H1 (cell line): ENCODE measurements at regions not wholly inside any gene's neighbourhood (a gene's known extent, or its start where the extent isn't known, plus 50 kb on each side); places are given as distances from the start of the nearest gene placed in this dataset.

Experiments
- CTCF ChIA-PET: fragments of 300-600 bp; sonication (Branson Sonifier 250); formaldehyde crosslinking; loops from one replicate; lab custom pipeline; 2021; ENCODE audit not compliant: partially characterized antibody; lab: Charles Lee
- POLR2A ChIA-PET: fragments of 300-600 bp; sonication (Branson Sonifier 250); formaldehyde crosslinking; loops from one replicate; lab custom pipeline; 2021; ENCODE audit warnings: inconsistent platforms; ENCODE audit not compliant: partially characterized antibody; lab: Charles Lee
- DNase-seq, 2 experiments: peaks; one replicate each; pipeline versions ENCODE4 v3.0.0 to v3.0.0-alpha.2; 2010 to 2022; ENCODE audit warnings: low spot score in 2 of 2, low read depth in 1 of 2, mixed read lengths in 1 of 2
- FAIRE-seq: peaks from 2 replicates; lab custom pipeline; 2011; peaks lifted over from hg19 to GRCh38; lab: Jason Lieb, UNC
- H2AFZ ChIP-seq: 2 replicates; pipeline ENCODE4 v1.8.1; 2012; ENCODE audit warnings: low read length, inconsistent platforms
- H2AK5ac ChIP-seq: 2 replicates; pipeline ENCODE4 v1.6.1; 2013; ENCODE audit warnings: low read depth, low read length
- H2BK120ac ChIP-seq: replicated peaks from 2 replicates; pipeline ENCODE3; 2013; ENCODE audit warnings: low read depth, low read length, inconsistent platforms
- H2BK12ac ChIP-seq: 2 replicates; pipeline ENCODE4 v1.6.1; 2013; ENCODE audit warnings: low read depth, low read length
- H2BK15ac ChIP-seq: 2 replicates; pipeline ENCODE4 v1.6.1; 2013; ENCODE audit warnings: low read length
- H2BK20ac ChIP-seq: 2 replicates; pipeline ENCODE4 v1.6.1; 2013; ENCODE audit warnings: low read length
- H2BK5ac ChIP-seq: 2 replicates; pipeline ENCODE4 v1.6.1; 2013; ENCODE audit warnings: low read depth, low read length
- H3K14ac ChIP-seq: 2 replicates; pipeline ENCODE4 v1.6.1; 2013; ENCODE audit warnings: inconsistent platforms; ENCODE audit not compliant: insufficient read length
- H3K18ac ChIP-seq: 2 replicates; pipeline ENCODE4 v1.6.1; 2013; ENCODE audit warnings: low read length; ENCODE audit errors: extremely low read depth
- H3K23ac ChIP-seq: 2 replicates; pipeline ENCODE4 v1.6.1; 2013; ENCODE audit warnings: inconsistent platforms; ENCODE audit not compliant: insufficient read length
- H3K23me2 ChIP-seq: 2 replicates; pipeline ENCODE4 v1.6.1; 2013; ENCODE audit warnings: low read depth, low read length
- H3K27ac ChIP-seq: 2 replicates; pipeline ENCODE4 v1.6.1; 2011; ENCODE audit warnings: low read depth, low read length, inconsistent platforms
- H3K27me3 ChIP-seq, 4 experiments: replicated peaks in 1 of 4; 1 replicate in 1 of 4; 2 replicates in 3 of 4; pipeline versions ENCODE4 v1.6.1 to v1.8.1; 2011 to 2013; ENCODE audit warnings: low read length in 3 of 4, mild to moderate bottlenecking in 3 of 4, inconsistent platforms in 2 of 4, mixed read lengths in 2 of 4, moderate library complexity in 1 of 4; ENCODE audit not compliant: control insufficient read depth in 3 of 4, insufficient read depth in 3 of 4; ENCODE audit errors: extremely low read depth in 1 of 4
- H3K36me3 ChIP-seq, 4 experiments: 2 replicates each; pipeline versions ENCODE4 v1.6.1 to v1.8.1; 2011 to 2013; ENCODE audit warnings: mild to moderate bottlenecking in 4 of 4, low read length in 3 of 4, moderate library complexity in 2 of 4, control low read depth in 1 of 4, inconsistent platforms in 1 of 4; ENCODE audit not compliant: insufficient read depth in 4 of 4, control insufficient read depth in 2 of 4
- H3K4ac ChIP-seq: replicated peaks from 2 replicates; pipeline ENCODE3; 2013; ENCODE audit warnings: low read length, low read depth, mixed read lengths, inconsistent platforms; ENCODE audit not compliant: insufficient read length
- H3K4me1 ChIP-seq, 4 experiments: replicated peaks in 1 of 4; 1 replicate in 1 of 4; 2 replicates in 3 of 4; pipeline versions ENCODE4 v1.6.1 to v1.8.1; 2011 to 2013; ENCODE audit warnings: low read length in 3 of 4, inconsistent platforms in 2 of 4, mixed read lengths in 1 of 4; ENCODE audit not compliant: insufficient read depth in 4 of 4, control insufficient read depth in 3 of 4
- H3K4me2 ChIP-seq, 2 experiments: 2 replicates each; pipeline versions ENCODE4 v1.6.1 to v1.8.1; 2011 to 2013; ENCODE audit warnings: low read depth in 2 of 2, low read length in 2 of 2, control low read depth in 1 of 2, inconsistent platforms in 1 of 2, mild to moderate bottlenecking in 1 of 2; ENCODE audit not compliant: insufficient read depth in 1 of 2
- H3K4me3 ChIP-seq, 4 experiments: fragments of 200-600, 300-600 bp in 1 of 4; sonication (generic), shearing (Covaris generic), sonication (Bioruptor Twin) in 1 of 4; 2 replicates each; pipeline versions ENCODE4 v1.5.1 to v1.8.1; 2011 to 2016; ENCODE audit warnings: low read length in 4 of 4, low read depth in 3 of 4, control low read depth in 2 of 4, inconsistent platforms in 2 of 4, mild to moderate bottlenecking in 2 of 4, mixed read lengths in 1 of 4, moderate library complexity in 1 of 4; ENCODE audit not compliant: insufficient read depth in 2 of 4; ENCODE audit errors: extremely low read depth in 1 of 4
- H3K56ac ChIP-seq: replicated peaks from 2 replicates; pipeline ENCODE3; 2013; ENCODE audit warnings: low read depth, mild to moderate bottlenecking, mixed read lengths, low read length, inconsistent platforms; ENCODE audit not compliant: insufficient read length
- H3K79me1 ChIP-seq: 2 replicates; pipeline ENCODE4 v1.6.1; 2013; ENCODE audit warnings: low read depth, low read length, control low read depth
- H3K79me2 ChIP-seq, 2 experiments: 2 replicates each; pipeline versions ENCODE4 v1.6.1 to v1.8.1; 2012 to 2013; ENCODE audit warnings: low read length in 2 of 2, mild to moderate bottlenecking in 2 of 2, inconsistent platforms in 1 of 2; ENCODE audit not compliant: insufficient read depth in 2 of 2, control insufficient read depth in 1 of 2
- H3K9ac ChIP-seq, 4 experiments: replicated peaks in 1 of 4; 1 replicate in 1 of 4; 2 replicates in 3 of 4; pipeline versions ENCODE4 v1.6.1 to v1.8.1; 2011 to 2013; ENCODE audit warnings: low read depth in 3 of 4, low read length in 3 of 4, control low read depth in 2 of 4, mild to moderate bottlenecking in 2 of 4, moderate library complexity in 2 of 4, inconsistent platforms in 1 of 4; ENCODE audit errors: extremely low read depth in 1 of 4
- H3K9me3 ChIP-seq, 2 experiments: 2 replicates each; pipeline versions ENCODE4 v1.6.1 to v1.8.1; 2012 to 2013; ENCODE audit warnings: mild to moderate bottlenecking in 2 of 2, moderate library complexity in 2 of 2, control low read depth in 1 of 2, inconsistent platforms in 1 of 2, low read depth in 1 of 2, low read length in 1 of 2, mixed read lengths in 1 of 2; ENCODE audit not compliant: insufficient read depth in 2 of 2
- H4K20me1 ChIP-seq, 2 experiments: replicated peaks in 1 of 2; 2 replicates each; pipeline versions ENCODE3 to v1.8.1; 2011 to 2013; ENCODE audit warnings: inconsistent platforms in 2 of 2, low read length in 2 of 2, mild to moderate bottlenecking in 1 of 2; ENCODE audit not compliant: insufficient read depth in 2 of 2, control insufficient read depth in 1 of 2
- H4K5ac ChIP-seq: 2 replicates; pipeline ENCODE4 v1.6.1; 2013; ENCODE audit warnings: low read length, low read depth, mixed read lengths, inconsistent platforms; ENCODE audit not compliant: insufficient read length
- H4K8ac ChIP-seq: 2 replicates; pipeline ENCODE4 v1.8.0; 2013; ENCODE audit warnings: mild to moderate bottlenecking, moderate library complexity, low read length, inconsistent platforms; ENCODE audit not compliant: insufficient read depth; ENCODE audit errors: extremely low read depth
- H4K91ac ChIP-seq: replicated peaks from 2 replicates; pipeline ENCODE3; 2013; ENCODE audit warnings: low read length, mixed read lengths, inconsistent platforms; ENCODE audit not compliant: insufficient read length
- POU5F1 ChIP-seq: IDR thresholded peaks from 2 replicates; pipeline ENCODE4 v1.6.1; 2011; ENCODE audit warnings: low read depth, mild to moderate bottlenecking, low read length, moderate library complexity
- RBBP5 ChIP-seq: IDR thresholded peaks from 2 replicates; pipeline ENCODE4 v1.7.1; 2012; ENCODE audit warnings: low read depth, mild to moderate bottlenecking, inconsistent platforms, low read length, moderate library complexity, borderline replicate concordance
- TCF12 ChIP-seq: IDR thresholded peaks from 2 replicates; pipeline ENCODE4 v1.6.1; 2011; ENCODE audit warnings: low read depth, mild to moderate bottlenecking, low read length
- TF ChIP-seq, protein P1 (sequence below): IDR thresholded peaks from 2 replicates; pipeline ENCODE4 v1.6.1; 2012; ENCODE audit warnings: inconsistent platforms

DNA sequence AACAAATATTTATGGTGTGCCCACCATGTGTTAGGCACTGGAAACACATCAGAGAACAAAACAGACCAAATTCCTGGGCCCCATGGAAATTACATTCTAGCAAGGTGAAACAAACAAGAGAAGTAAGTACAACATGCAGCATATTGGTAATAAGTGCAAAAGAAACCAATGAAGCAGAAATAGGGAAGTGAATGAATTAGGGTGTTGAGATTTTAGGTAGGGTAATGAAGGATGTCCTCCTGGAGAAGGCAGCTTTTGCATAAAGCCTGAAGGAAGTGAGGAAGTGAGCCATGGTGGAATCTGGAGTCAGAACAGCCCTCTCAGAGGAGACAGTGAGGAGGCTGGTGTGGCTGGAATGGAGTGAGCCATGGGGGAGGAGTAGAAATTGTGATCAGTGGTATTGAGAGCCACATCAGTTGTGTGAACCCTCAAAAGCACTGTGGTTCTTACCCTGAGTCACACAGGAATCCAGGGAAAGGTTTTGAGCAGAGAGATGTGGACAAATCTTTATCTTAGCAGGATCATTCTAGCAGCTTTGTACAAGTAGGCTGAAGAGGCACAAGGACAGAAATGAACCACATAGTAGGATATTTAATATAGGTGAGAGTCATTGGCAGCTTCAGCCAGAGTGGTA lies 52.7 kb upstream of the ARL15 start:
- CTCF ChIA-PET: no interaction called here
- Histone ChIP-seq H3K23ac (no peak overlapping the region), H4K5ac (no peak overlapping the region), H2BK12ac (no peak overlapping the region), H3K9ac (no peak overlapping the region), H3K4me3 (no peak overlapping the region), H2BK5ac (no peak overlapping the region), H4K8ac (no peak overlapping the region), H3K27me3 (no peaks in the 10 kb centered on the region), H3K9me3 (no peaks in the 10 kb centered on the region), H3K79me1 (no peaks in the 10 kb centered on the region), H4K20me1 (no peaks in the 10 kb centered on the region), H3K4me1 (peaks cover 0 to 2% (median 0%) of the 10 kb centered on the region in 4 experiments; a peak in 1 of 7 replicates), H3K56ac (no peak overlapping the region), H2BK15ac (no peak overlapping the region), H3K14ac (no peak overlapping the region), H2AK5ac (no peak overlapping the region), H3K36me3 (no peaks in the 10 kb centered on the region), H3K79me2 (no peaks in the 10 kb centered on the region), H2BK120ac (no peak overlapping the region), H4K91ac (no peak overlapping the region), H3K4me2 (no peak overlapping the region), H2BK20ac (no peak overlapping the region), H3K18ac (no peak overlapping the region), H3K23me2 (no peaks in the 10 kb centered on the region; the same call in 1 of the 2 replicates), H3K4ac (no peak overlapping the region), H3K27ac (no peak overlapping the region), H2AFZ (no peak overlapping the region)
- no peak for FAIRE-seq
- no peak for DNase-seq
- POLR2A ChIA-PET: no interaction called here
- TF ChIP-seq, protein P1, sequence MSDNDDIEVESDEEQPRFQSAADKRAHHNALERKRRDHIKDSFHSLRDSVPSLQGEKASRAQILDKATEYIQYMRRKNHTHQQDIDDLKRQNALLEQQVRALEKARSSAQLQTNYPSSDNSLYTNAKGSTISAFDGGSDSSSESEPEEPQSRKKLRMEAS: no peak
- TF ChIP-seq RBBP5 (no peak), TCF12 (no peak), POU5F1 (no peak)
